NCI-H82 (cell line): ENCODE measurements at regions not wholly inside any gene's neighbourhood (a gene's known extent, or its start where the extent isn't known, plus 50 kb on each side); places are given as distances from the start of the nearest gene placed in this dataset.

Experiments
- DNase-seq: peaks from one replicate; lab custom pipeline; 2025; lab: John Stamatoyannopoulos, UW

DNA sequence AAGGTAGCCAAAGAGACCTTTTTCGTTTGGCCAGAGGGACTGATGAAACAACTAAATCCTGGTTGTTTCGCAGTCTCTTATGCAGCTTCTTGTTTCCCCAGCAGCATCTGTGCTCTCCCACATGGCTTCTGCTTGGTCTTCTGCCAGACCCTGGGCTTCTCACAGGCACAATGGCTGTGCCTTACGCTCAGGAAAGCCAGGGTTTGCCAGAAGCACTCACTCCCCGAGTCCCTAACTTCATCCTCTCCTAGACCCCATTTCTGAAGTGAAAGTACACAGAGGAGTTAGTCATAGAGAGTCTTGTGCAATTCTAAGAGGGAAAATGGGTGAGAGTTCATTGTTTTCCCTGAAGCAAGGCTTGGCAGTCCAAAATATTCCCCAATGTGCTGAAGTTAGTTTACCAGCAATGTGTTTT lies 121.7 kb downstream of the EVX1 start:
- no peak for DNase-seq

DNA sequence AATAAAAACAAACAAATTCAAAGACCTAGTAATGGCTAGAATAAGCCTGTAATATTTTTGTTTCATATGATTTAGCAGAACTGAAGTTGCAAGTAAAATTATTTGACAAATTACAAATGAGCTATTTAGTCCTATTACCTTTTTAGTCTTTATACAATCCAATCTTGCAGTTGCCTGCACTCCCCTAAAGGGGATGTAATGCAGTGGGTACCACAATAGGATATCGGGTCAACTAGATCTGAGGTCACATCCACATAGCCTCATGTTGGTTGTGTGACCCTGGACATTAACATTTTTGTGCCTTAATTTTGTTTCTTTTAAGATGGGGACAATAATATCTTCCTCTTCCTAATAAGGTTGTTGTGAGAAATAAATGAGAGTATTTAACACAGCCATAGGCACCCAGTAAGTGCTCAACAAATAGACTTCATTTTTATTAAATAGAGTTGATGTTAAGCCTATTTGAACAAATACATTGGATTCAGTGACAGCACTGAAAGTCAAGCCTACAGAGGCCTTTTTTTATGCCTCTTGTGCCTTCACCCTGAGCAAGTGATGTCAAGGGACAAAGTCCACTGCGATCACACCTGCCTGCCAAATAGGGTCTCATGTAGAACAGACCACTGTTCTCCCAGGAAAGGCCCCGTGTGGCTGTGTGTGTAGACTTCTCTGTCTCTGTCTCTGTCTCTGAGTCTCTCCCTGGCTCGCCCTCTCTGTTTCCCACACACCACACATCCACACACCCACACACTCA lies 124.8 kb downstream of the EVX1 start:
- no peak for DNase-seq

DNA sequence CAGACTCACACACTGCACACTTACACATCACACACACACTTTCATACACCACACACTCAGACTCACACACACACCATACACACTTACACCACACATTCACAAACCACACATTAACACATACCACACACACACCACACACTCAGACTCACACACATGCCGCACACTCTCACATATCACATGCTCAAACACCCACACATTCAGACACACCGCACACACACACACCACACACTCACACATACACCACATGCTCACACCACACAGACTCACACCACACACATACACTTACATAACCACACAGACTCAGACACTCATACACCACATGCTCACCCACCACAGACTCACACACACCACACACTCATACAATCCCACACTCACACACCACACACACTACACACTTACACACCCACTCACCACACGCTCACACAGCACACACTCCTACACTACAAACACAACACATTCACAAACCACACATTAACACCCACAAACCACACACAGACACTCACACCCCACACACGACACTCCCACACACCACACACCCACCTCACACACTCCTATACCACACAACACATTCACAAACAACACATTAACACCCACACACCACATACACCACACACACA lies 125.4 kb downstream of the EVX1 start:
- no peak for DNase-seq

DNA sequence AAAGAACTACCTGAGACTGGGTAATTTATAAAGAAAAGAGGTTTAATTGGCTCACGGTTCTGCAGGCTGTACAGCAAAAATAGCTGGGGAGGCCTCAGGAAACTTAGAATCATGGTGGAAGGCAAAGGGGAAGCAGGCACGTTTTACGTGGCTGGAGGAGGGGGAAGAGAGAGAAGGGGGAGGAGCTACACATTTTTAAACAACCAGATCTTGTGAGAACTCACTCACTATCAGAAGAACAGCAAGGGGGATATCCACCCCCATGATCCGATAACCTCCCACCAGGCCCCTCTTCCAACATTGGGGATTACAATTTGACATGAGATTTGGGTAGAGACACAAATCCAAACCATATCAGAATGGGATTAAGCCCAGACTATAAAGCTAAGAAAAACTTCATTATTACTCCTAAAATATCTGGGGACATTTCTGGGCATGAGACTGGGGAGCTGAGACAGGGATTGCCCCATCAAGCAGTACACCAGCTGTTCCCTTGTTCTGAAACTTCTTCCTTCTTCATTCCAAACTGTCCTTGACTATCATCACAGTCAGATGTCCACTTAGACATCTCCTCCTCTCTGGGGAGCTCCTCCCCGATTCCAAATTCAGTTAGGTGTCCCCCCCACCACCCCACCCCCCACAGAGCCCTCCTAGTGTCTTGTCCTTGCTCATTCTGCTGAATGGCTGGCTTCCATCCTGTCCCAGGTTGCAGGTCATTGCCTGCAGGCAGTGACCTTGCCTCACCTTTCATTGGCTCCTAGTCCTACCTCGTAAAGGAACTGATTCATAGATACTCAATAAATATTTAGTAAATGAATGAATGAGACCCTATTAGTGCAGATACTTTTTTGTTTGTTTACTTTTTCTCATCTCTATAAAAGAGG lies 132.6 kb downstream of the EVX1 start:
- DNase-seq: no peak

DNA sequence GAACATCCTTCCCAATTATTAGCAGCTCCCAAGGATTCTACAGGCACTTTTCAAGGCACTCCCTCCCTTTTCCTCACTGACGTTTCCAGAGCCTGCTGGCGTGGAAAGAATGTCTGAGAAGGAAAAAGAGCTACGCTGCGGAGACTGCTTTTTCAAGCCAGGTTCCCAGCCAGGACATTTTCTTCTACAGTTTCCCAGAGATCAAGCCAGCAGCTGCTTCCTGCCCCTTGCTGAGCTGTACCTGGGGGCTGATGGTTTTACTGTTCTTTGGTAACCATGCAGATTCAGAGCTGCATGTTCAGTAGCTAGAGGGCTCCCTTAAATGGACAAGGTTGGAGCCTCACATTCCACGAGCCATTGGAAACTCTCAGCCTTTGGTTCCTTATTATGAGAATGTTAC lies 133.4 kb downstream of the EVX1 start:
- no peak for DNase-seq

DNA sequence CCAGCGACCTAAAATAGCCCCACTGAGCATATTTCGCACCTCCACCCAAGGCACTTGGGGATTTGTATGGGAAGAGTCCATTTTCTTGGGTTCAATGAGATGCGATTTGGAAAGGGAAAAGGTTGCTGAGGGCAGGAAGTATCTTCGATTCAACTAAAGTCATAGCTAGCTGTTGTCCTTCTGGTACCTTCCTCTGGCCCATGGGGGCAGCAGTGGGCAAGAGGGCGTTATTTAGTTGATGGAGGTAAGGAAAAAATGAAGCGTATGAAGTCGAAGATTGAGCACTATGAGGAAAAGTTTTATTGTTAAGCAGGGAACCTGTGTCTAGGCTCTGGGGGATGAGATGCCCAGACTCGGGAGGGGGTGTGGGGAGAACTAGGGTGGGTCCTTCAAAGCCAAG lies 135.4 kb downstream of the EVX1 start:
- peak; percentile 11 for DNase-seq

DNA sequence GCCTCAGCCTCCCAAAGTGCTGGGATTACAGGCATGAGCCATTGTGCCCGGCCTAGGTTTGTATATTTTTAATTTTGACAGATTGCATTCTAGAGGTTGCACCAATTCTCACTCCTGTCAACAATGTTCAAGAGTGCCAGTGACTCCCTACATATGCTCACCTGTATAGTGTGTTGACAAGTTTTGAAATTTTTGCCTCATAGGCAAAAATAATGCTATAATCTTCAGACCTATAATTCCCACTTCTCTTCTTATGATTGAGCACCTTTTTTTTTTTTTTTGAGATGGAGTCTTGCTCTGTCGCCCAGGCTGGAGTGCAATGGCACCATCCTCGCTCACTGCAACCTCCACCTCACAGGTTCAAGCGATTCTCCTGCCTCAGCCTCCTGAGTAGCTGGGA lies 139.7 kb downstream of the EVX1 start:
- DNase-seq: no peak

DNA sequence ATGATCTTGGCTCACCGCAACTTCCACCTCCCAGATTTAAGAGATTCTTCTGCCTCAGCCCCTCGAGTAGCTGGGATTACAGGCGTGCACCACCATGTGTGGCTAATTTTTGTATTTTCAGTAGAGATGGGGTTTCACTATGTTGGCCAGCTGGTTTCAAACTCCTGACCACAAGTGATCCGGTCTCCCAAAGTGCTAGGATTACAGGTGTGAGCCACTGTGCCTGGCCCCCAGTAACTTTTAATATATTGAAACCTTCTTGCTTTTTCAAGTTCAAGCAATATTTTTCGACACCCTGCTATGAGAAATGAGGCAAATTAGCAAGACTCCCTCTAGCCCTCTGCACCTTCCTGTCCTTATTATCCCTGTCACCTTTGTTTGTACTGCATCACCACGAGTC lies 144.0 kb downstream of the EVX1 start:
- DNase-seq: no peak

DNA sequence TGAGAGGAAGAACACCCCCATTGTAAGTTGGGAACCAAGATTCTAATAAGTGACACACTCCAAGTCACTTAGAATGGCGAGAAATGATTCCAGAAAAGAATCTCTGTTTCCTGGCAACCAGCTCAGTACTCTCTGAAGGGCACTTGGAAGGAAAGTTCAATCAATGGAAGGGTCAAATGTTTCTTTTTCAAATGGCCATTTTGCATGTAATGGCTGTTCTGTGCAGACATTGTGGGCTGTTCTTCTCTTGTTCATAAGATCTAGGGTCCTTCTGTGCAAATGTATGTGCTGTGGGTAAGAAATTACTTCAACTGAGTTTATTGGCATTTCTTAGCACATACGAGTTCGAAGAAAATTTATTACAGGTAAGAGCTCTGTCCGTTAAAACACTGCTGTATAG lies 145.3 kb downstream of the EVX1 start:
- DNase-seq: no peak

DNA sequence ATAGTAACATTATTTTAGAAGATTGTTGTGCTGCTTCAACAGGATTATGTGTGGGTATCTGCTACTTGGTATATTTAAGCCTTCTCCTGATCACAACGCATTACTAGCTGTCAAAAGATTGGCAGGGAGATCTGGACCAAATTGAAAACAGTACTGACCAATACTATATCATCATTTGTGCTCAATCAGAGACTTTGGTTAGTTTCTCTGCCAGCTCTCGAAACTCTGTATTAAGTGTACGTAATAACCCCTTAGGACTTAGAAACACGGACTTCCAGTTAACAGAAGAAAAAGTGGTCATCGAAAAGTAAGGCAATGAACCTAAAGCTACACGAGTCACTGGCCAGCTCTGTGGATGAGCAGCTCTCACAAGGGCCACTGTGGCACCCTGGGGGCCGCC lies 146.0 kb downstream of the EVX1 start:
- no peak for DNase-seq

DNA sequence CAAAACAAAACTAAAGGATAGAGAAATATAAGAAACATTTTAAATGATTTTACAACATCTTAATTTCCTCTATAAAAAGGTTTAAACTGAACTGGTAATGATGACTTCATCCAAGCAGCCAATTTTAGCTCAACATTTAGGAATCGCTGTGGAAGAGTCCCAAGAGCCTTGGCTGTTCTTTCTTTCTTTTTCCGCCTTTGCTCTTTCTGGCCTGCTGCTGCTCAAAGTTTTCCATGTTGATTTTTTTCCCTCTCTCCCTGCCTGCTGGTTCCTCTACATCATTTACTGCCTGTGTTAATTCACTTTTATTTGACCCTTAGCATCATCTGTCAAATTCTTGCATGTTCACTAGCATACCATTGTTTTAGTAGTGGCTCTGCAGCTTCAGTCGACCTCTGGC lies 146.9 kb downstream of the EVX1 start:
- no peak for DNase-seq

DNA sequence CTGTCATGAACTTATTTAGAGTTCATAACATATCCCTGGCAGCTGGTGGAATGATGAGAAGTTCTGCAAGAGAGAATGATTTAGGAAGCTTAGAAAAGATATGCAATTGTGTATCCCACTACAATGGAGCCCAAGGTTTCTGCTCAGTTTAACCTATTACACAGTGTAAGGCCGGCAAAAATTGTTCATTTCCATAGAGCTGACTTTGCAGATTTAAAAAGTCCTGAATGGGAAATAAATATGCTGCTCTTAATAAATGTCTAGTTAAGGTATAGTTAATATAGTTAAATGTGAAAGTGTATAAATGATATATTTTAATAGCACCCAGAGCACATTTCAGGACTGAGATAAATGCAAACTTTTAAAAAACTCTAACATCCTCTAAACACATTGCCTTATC lies 149.9 kb downstream of the EVX1 start:
- no peak for DNase-seq

DNA sequence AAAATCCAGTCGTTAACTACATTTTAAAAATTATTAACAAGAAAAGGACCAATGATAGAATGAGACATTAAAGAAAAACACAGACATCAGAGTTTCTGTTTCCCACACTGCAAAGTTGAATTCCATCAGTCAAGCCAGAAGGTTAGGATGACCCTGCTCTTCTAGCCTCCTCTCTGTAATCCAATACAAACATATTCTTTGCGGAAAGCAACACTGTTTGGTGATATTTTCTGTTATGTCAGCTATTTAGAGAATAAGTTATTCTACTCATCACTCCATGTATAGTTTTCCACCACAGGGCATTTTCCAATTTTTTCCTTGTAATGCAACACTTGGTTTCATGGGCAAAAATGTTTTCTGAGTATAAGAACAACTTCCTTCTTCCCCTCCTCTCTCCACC lies 152.3 kb downstream of the EVX1 start:
- no peak for DNase-seq

DNA sequence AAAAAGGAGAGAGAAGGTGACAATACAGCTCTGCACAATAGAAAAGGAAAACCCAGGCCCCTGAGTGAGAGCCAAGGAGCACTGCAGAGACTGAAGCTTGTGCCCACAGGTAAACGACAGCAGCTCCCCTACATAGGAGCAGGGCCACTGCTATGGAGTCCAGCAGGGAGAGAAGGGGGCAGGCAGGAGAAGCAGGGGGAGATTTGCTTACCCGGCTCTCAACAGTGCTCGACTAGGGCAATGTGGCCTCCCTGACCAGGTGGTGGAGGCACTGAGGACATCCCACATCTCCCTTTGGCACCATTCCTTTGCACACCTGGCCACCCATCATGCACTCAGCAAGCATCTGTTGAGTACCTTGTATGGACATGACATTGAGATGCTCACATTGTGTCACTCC lies 153.0 kb downstream of the EVX1 start:
- no peak for DNase-seq

DNA sequence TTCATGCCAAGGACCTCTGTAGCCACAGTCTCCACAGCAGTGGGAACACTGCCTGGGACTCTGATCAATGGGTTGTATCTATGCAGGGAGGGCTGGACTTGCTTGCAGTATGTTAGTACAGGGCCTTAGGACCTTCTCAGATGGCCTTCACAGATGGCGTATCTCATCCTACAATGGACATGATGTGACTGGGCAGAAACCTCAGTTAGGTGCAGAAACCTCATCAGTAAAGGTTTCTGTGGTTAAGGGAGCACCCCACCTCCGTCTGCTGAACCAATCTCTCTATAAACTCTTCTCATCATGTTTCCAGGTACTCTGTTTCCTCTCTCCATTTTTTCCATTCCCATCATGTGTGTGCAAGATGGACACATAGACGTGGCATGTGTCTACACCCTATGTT lies 154.9 kb downstream of the EVX1 start:
- no peak for DNase-seq

DNA sequence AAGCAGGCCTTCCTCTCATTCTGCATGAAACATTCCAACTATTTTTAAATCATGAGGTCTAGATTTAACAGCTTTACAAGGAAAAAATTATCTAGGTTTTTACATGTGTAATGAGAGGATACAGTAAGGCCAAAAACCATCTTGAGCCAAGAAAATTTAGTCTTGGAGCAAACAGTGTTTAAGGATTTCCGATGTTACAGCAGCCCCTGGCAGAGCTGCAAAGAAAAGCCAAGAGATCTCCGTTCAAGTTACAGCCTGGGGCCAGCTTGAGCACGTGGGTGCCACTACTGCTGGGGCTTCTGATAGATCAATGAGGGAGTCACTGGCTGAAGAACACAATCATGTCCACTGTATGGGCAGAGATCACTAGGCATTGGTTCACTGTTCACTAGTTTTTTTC lies 156.2 kb downstream of the EVX1 start:
- no peak for DNase-seq

DNA sequence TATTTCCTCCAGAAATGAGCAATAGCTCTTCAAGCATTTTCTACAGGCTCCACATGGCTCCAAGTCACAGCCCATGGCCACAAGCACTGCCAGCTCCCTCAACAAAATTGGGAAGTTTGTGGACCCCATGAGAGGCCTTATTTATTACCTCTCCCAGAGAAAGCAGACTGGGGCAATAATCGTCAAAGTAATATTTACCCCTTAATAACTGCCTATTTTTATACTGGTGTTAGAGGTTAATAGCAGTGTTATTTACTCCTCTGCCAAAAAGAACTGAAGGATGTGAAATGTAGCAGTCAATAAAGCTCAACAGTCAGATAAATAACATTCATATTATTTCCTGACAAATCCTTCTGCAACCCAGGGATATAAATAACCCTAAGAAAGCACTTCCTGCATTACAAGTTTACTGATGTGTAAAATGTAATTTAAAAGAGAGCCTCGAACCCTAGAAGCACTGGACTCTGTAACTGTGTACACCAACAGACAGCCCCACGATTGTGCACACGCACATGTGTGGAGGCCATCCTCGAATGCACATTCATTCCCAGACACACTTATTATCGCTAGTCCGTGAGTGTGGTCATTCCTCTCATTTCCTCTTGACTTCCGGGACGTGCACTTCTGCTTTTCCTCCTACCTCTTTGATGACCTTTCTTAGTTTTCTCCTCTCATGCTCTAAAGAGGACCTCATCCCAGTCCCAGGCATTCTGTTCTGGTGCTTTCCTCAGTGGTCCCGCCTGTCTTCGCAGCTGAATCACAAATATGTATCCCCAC lies 157.4 kb downstream of the EVX1 start:
- DNase-seq: no peak

DNA sequence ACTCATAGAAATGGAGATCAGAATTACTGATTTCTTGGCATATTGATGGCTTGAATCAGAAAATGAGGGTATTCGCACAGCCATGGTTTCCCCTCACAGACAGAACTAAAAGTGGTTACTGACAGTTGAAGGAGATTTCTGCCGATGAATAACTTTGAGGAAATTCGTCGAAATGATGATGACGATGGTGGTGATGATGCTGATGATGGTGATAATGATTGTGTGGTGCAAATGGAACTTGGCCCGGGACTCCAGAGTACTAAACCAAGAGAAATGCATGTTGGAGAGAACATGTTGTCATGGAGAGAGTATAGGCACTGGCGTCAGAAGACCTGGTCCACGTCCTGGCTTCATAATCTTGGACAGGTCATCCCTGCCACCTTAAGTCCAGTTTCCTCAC lies 163.2 kb downstream of the EVX1 start:
- DNase-seq: no peak

DNA sequence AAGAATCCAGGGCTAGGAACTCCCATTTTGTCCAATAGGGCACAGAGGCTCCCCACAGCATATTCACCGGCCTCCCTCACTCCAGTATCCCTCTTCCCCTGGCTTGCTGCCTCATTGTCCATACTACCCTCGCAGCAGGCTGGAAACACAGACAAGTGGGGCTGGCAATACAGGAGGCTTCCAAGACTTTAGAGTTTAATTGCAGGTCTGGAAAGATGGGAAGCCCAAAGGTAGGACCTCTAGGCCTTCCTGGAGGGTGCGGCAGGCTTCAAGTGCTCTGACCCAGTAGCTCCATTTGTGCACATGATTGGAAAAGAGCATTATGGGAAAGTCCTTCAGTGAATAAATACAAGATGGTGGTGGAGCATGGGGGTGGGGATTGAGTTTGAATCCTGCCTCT lies 166.7 kb downstream of the EVX1 start:
- no peak for DNase-seq

DNA sequence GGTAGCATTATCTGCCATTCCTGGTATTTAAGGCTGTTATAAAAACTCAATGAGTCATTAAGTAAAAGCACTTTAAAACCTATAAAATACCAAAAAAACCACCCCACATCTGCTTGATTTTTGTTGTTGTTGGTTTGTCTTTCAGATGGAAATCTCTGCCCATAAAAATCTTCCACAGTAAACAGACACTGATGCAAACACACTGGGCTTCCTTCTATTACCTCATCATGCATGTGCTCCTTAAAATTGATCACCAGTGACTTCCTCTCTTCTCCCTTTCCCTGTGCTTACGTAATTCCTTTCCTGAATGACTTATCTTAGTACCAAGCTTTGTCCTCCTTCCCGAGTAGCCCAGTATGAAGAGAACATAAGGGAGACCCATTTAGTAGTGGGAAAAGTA lies 167.2 kb downstream of the EVX1 start:
- no peak for DNase-seq

DNA sequence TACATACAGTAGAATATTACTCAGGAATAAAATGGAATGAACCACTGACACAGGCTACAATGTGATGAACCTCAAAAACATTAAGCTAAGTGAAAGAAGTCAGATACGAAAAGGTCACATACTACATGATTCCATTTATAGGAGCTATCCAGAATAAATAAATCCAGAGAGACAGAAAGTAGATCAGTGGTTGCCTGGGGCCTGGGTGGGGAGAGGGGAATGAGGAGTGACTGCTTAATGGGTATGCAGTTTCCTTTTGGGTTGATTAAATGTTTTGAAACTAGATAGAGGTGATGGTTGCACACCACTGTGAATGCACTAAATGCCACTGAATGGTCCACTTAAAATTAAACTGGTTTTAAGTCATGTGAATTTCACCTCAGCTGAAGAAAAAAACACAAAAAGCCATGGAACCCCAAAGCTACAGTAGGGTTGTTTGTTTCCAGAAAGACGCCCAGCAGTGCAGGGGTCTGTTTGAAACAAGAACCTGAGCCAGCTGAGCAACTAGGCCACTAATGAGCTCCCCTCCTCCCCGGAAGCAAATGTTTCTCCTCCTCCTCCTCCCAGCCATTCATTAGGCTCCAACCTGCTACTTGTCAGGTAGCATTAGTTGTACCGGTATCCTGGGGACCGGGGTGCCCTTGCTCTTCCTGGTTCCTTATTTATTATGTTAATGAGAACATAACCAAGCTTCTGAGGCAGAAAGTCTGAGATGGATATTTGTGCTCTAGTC lies 168.4 kb downstream of the EVX1 start:
- no peak for DNase-seq

DNA sequence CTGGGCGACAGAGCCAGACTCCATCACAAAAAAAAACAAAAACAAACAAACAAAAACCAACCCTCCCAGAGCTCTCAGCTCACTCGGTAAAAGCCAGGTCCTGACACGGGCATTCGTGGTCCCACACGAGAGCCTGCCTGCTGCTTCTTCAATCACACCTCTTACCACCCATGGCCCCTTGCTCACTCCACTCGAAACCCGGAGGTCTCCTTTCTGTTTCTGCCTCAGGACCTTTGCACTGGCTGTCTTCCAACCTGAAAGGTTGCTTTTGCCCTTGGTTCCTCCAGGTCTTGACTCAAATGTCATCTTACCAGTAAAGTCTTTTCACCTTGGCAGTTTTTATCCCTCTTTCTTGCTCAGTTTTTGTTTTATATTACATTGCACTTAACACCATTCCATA lies 169.6 kb downstream of the EVX1 start:
- no peak for DNase-seq
